ENCODE measurements at regions not wholly inside any gene's neighbourhood (a gene's known extent, or its start where the extent isn't known, plus 50 kb on each side); places are given as distances from the start of the nearest gene placed in this dataset.

- Histone ChIP-seq H4K20me1 (ENCODE audit: insufficient read depth) (no peaks in the 10 kb centered on the region), H3K4me3 (no peak overlapping the region), H3K9me3 (ENCODE audit: insufficient read depth, low read depth) (no peaks in the 10 kb centered on the region), H3K79me2 (ENCODE audit: low read depth) (no peaks in the 10 kb centered on the region), H3K9me2 (ENCODE audit: insufficient read depth) (no peaks in the 10 kb centered on the region), H3K4me1 (replicated peaks; ENCODE audit: insufficient read depth) (no peaks in the 10 kb centered on the region), H3K4me2 (no peak overlapping the region), H3F3A (ENCODE audit: insufficient read depth, low read depth) (no peaks in the 10 kb centered on the region), H3K27me3 (ENCODE audit: insufficient read depth, low read depth) (peaks cover 98% of the 10 kb centered on the region), H2AFZ (no peak overlapping the region), H3K36me3 (ENCODE audit: low read depth) (no peaks in the 10 kb centered on the region), H3K27ac (no peak overlapping the region)
- intact Hi-C loops (cut with micrococcal nuclease; ENCODE audit: unreplicated experiment) = no loop called here
- TF ChIP-seq CTCF (conservative IDR thresholded peaks at IDR 0.05) (no peak), EZH2 (IDR thresholded peaks at IDR 0.05; ENCODE audit: low read depth) (no peak)
- POLR2A ChIA-PET (ENCODE audit: unreplicated experiment) = no interaction called here
- CTCF ChIA-PET = no interaction called here
- no TSS peak for BruUV-seq (replicated peaks)
- no peak for DNase-seq
Observed at GRCh38 chr7:132723506-132724081, 147.3 kb upstream of the PLXNA4 start.

DNA sequence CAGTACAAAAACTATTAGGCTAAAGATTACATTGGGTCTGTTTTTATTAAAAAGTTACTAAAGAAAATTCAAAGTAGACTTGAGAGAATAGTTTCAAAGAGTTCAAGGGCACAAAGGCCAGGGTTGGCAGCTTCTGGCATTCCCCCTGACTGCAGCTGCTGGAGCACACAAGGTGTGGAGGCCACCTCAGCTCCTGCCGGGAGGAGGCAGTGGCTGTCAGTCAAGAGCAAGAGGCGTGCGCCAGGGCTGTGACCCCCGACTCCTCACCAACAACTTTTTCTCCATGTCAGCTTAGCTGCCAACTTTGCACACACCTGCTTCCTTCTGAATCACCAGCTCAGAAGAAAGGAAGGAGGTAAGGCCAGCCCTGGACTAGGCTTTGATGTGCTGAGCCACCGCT is 144.6 kb upstream of the PLXNA4 start:
- BruUV-seq (replicated peaks) = no TSS peak
- ChIA-PET POLR2A (ENCODE audit: unreplicated experiment) (no interaction called here), CTCF (no interaction called here)
- Histone ChIP-seq H3K36me3 (ENCODE audit: low read depth) (no peaks in the 10 kb centered on the region), H3K4me3 (no peak overlapping the region), H3K79me2 (ENCODE audit: low read depth) (no peaks in the 10 kb centered on the region), H3K27ac (no peak overlapping the region), H4K20me1 (ENCODE audit: insufficient read depth) (no peaks in the 10 kb centered on the region), H3K9me2 (ENCODE audit: insufficient read depth) (no peaks in the 10 kb centered on the region), H3F3A (ENCODE audit: insufficient read depth, low read depth) (no peaks in the 10 kb centered on the region), H3K4me1 (replicated peaks; ENCODE audit: insufficient read depth) (no peaks in the 10 kb centered on the region), H3K27me3 (ENCODE audit: insufficient read depth, low read depth) (peaks cover 94% of the 10 kb centered on the region), H2AFZ (no peak overlapping the region), H3K4me2 (no peak overlapping the region), H3K9me3 (ENCODE audit: insufficient read depth, low read depth) (no peaks in the 10 kb centered on the region)
- TF ChIP-seq EZH2 (IDR thresholded peaks at IDR 0.05; ENCODE audit: low read depth) (no peak), CTCF (conservative IDR thresholded peaks at IDR 0.05) (no peak)
- no peak for DNase-seq
- intact Hi-C loops (cut with micrococcal nuclease; ENCODE audit: unreplicated experiment) = no loop called here

DNA sequence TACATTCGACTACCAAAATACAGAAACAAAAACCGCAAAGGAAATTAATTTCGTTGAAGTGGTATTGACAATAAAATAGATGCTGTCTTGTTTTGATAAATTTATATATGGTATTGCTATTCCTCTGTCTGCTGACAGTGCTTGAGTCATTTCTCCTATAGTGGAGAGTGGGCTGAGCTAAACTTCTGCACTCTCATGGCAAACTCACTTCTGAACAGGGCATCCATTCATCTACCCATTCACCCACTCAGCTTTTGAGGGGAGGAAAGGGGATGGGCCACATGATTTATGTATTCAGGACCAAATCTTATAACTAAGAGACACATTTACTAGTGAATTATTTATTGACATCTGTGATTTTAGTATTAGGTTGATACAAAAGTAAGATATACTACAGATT is 137.6 kb upstream of the PLXNA4 start:
- no peak for DNase-seq
- no peak overlapping the region for H3K4me3 ChIP-seq
- H3K36me3 ChIP-seq (ENCODE audit: low read depth) = no peaks in the 10 kb centered on the region
- POLR2A ChIA-PET (ENCODE audit: unreplicated experiment) = no interaction called here
- BruUV-seq (replicated peaks) = no TSS peak
- no peaks in the 10 kb centered on the region for H4K20me1 ChIP-seq (ENCODE audit: insufficient read depth)
- H3K79me2 ChIP-seq (ENCODE audit: low read depth) = no peaks in the 10 kb centered on the region
- H3F3A ChIP-seq (ENCODE audit: insufficient read depth, low read depth) = no peaks in the 10 kb centered on the region
- no peak for TF ChIP-seq EZH2 (IDR thresholded peaks at IDR 0.05; ENCODE audit: low read depth)
- TF ChIP-seq CTCF (conservative IDR thresholded peaks at IDR 0.05) = no peak
- H3K4me1 ChIP-seq (replicated peaks; ENCODE audit: insufficient read depth) = no peaks in the 10 kb centered on the region
- H3K27ac ChIP-seq = no peak overlapping the region
- intact Hi-C loops (cut with micrococcal nuclease; ENCODE audit: unreplicated experiment) = no loop called here
- H3K4me2 ChIP-seq = no peak overlapping the region
- peaks cover 91% of the 10 kb centered on the region for H3K27me3 ChIP-seq (ENCODE audit: insufficient read depth, low read depth)
- H3K9me2 ChIP-seq (ENCODE audit: insufficient read depth) = no peaks in the 10 kb centered on the region
- CTCF ChIA-PET = no interaction called here
- H3K9me3 ChIP-seq (ENCODE audit: insufficient read depth, low read depth) = no peaks in the 10 kb centered on the region
- H2AFZ ChIP-seq = no peak overlapping the region

Measured in PC-9 (cell line).